ENCODE measurements at regions not wholly inside any gene's neighbourhood (a gene's known extent, or its start where the extent isn't known, plus 50 kb on each side); places are given as distances from the start of the nearest gene placed in this dataset.
"Not testable (repeated sequence)": the region's sequence is repeated elsewhere in the genome, so short reads cannot be mapped to it uniquely, and the experiment has no call there.

DNA sequence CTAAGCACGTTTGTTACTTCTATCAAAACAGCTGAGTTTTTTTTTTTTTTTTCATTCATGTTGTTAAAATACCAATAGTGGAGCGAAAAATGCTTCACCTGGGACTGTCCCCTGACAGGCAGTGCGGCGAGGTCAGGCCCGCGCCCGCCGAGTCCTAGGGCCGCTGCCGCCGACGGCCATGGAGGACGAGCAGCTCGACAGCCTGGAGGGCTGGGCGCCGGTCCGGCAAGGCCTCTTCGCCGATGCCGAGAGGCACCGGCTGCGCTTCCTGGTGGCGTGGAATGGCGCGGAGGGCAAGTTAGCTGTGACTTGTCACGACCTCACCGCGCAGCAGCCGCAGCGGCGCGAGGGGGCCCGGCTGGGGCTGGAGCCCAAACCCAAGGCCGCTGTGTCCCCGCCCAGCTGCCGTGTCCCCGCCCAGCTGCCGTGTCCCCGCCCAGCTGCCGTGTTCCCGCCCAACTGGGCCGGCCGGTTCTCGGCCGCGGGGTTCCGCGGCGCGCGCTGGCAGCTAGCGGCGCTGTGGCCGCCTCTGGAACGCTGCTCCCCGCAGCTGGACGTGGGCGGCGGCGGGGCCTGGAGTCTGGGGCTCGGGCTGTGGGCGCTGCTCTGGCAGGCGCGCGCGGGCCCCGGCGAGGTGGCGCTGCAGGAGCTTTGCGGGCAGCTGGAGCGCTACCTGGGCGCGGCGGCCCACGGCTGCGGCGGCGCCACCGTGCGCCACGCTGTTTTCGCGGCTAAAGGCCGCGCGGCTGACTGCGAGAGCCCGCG, 56.7 kb upstream of the GOLGA8R start:
- DNase-seq (ENCODE audit: low read depth); H3K4me3 ChIP-seq (ENCODE audit: low read depth, low read length): not testable (repeated sequence)
- TF ChIP-seq, protein P1, sequence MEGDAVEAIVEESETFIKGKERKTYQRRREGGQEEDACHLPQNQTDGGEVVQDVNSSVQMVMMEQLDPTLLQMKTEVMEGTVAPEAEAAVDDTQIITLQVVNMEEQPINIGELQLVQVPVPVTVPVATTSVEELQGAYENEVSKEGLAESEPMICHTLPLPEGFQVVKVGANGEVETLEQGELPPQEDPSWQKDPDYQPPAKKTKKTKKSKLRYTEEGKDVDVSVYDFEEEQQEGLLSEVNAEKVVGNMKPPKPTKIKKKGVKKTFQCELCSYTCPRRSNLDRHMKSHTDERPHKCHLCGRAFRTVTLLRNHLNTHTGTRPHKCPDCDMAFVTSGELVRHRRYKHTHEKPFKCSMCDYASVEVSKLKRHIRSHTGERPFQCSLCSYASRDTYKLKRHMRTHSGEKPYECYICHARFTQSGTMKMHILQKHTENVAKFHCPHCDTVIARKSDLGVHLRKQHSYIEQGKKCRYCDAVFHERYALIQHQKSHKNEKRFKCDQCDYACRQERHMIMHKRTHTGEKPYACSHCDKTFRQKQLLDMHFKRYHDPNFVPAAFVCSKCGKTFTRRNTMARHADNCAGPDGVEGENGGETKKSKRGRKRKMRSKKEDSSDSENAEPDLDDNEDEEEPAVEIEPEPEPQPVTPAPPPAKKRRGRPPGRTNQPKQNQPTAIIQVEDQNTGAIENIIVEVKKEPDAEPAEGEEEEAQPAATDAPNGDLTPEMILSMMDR (IDR thresholded peaks at IDR 0.05; ENCODE audit: control insufficient read depth, extremely low read depth, insufficient read depth), result peak; percentile 17; the same call in 1 of the 2 replicates

DNA sequence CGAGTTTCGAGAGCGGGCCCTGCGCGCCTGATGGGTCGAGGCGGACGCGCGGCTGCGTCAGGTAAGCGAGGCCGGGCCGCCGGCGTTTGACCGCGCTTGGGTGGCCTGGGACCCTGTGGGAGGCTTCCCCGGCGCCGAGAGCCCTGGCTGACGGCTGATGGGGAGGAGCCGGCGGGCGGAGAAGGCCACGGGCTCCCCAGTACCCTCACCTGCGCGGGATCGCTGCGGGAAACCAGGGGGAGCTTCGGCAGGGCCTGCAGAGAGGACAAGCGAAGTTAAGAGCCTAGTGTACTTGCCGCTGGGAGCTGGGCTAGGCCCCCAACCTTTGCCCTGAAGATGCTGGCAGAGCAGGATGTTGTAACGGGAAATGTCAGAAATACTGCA, 57.3 kb upstream of the GOLGA8R start:
- DNase-seq (ENCODE audit: low read depth); H3K4me3 ChIP-seq (ENCODE audit: low read depth, low read length): not testable (repeated sequence)

DNA sequence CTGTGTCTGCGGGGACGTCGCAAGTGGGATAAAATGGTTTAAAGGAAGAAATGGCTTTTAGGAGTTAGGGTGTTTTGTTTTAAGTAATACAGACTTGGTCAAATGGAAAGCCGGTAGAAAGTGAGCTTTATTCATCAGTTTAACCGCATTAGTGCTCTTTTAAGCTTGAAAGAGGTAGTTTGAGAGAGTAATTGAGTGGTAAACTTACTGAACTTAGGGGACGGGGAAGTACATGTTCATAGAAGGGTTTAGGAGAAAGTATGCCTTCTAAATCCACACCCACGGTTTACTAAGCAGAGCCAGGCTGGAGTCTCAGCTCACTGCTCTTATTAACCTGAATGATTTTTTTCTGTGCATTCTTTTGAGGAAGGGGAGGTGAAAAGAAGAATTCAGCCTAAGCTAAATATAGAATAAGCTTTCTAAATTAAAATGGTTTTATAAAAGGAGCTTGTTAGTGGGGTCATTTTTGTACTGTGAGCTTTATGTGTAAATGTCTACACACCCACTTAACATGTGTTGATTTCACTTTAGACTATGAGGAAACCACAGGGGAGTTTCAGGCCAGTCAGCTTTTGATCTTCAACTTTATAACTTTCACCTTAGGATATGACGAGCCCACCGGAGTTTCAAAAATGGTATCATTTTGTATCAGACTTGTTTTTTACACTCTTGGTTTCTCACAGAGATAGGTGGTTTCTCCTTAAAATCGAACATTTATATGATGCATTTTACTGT, 57.9 kb upstream of the GOLGA8R start:
- H3K4me3 ChIP-seq (ENCODE audit: low read depth, low read length); DNase-seq (ENCODE audit: low read depth): not testable (repeated sequence)

DNA sequence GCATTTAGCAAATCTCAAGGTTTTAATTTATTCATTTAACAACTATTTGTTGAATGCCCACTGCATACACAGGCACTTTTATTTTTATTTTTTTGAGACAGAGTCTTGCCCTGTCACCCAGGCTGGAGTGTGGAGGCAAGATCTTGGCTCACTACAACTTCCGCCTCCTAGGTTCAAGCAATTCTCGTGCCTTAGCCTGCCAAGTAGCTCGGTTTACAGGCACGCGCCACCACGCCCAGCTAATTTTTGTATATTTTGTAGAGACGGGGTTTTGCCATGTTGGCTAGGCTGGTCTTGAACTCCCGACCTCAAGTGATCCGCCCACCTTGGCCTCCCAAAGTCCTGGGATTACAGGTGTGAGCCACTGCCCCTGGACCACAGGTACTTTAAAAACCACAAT, 67.0 kb upstream of the GOLGA8Q start:
- not testable (repeated sequence) for DNase-seq (ENCODE audit: low read depth)

DNA sequence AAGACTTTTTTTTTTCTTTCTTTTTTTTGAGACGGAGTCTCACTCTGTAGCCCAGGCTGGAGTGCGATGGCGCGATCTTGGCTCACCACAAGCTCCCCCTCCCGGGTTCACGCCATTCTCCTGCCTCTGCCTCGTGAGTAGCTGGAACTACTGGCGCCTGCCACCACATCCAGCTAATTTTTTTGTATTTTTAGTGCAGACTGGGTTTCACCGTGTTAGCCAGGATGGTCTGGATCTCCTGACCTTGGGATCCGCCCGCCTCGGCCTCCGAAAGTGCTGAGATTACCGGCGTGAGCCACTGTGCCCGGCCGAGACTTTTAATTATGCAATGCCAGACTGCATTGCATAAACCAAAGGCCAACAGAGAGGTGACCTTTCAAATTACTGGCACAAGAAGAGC, 62.6 kb upstream of the GOLGA8Q start:
- H3K4me3 ChIP-seq (ENCODE audit: low read depth, low read length); DNase-seq (ENCODE audit: low read depth): not testable (repeated sequence)

More for the DNA sequence above, 67.0 kb upstream of the GOLGA8Q start:
- not testable (repeated sequence) for H3K4me3 ChIP-seq (ENCODE audit: low read depth, low read length)

DNA sequence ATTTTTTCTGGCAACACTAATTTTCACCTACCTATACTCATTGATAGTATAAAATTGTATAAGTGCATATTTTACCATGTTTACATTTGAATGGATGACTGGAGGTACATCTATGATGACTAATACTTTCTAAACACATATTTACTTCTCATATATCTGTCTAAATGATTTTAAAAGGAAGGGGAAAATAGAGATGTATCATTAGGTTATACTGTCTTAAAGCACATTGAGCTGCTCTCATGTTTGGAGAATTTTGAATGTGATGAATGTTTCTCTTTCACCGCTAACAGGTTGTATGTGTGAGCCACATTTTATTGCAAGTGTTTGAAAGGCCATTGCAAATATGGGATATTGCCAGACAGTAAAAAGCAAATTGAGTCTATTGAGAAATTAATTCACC, 61.5 kb upstream of the GOLGA8Q start:
- H3K4me3 ChIP-seq (ENCODE audit: low read depth, low read length); DNase-seq (ENCODE audit: low read depth): not testable (repeated sequence)

DNA sequence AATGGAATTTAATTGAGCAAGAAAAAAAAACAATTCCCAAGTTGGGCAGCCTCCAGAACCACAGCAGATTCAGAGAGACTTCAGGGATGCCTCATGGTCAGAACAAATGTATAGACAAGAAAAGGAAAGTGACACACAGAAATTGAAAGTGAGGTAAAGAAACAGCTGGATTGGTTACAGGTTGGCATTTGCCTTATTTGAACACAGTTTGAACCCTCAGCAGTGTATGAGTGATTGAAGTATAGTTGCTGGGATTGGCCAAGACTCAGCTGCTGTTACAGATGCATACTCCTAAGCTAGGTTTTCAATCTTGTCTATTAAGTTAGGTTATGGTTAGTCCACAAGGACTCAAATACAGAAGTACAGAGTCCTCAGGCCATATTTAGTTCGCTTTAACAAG, 57.9 kb upstream of the GOLGA8Q start:
- not testable (repeated sequence) for H3K4me3 ChIP-seq (ENCODE audit: low read depth, low read length); DNase-seq (ENCODE audit: low read depth)

DNA sequence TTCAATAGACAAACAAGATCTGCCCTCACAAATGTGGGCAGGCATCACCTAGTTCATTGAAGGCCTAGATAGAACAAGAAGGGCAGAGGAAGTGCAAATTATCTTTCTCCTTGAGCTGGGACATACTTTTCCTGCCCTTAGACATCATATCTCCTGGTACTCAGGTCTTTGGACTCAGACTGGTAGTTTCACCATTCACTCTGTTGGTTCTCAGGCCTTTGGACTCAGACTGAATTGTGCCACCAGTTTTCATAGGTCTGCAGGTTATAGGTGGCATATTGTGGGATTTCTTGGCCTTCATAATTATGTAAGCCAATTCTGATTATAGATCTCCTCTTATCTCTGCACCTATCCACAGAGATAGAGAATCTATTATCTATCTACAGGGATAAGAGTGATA, 54.6 kb upstream of the GOLGA8Q start:
- DNase-seq (ENCODE audit: low read depth); H3K4me3 ChIP-seq (ENCODE audit: low read depth, low read length): not testable (repeated sequence)

DNA sequence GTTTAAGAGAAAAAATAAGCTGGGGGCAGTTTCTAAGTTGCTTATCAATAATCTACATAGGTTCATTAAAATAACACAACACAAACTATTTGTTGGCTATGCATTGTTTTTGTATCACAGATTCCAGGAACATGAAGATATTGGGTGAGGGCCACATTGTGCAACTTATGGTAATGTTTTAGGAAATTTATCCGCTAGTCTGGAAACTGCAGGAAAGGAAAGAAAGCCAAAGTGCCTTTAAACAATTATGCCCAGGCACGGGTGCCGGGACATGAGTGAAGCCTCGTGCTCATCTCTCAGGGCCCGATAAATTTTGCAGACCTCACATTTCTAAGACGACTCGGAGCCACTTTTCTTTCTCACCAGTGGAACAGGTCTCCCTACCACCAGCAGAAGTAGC, 52.6 kb upstream of the GOLGA8Q start:
- not testable (repeated sequence) for H3K4me3 ChIP-seq (ENCODE audit: low read depth, low read length)

DNA sequence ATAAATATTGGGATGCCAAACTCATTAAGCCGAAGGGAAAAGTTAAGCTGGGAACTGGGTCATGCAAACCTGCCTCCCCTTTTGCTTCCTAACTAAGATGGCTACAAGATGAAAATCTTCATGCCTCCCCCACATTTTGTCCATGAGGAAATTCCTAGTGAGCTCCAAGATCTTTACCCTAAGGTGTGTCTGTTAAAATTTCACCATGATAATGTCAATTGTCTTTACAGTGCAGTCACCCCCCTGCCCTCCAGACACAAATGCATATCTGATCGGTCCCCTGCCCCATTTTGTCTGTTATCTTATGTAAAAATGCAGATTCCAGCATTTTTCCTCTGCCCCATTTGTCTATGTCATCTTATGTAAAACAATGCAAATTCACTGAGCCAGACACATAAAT, 51.3 kb upstream of the GOLGA8Q start:
- DNase-seq (ENCODE audit: low read depth); H3K4me3 ChIP-seq (ENCODE audit: low read depth, low read length): not testable (repeated sequence)

More for the DNA sequence above, 52.6 kb upstream of the GOLGA8Q start:
- not testable (repeated sequence) for DNase-seq (ENCODE audit: low read depth)

All from LNCaP clone FGC (cell line).